ENCODE measurements at regions not wholly inside any gene's neighbourhood (a gene's known extent, or its start where the extent isn't known, plus 50 kb on each side); places are given as distances from the start of the nearest gene placed in this dataset.
A peak's percentile ranks its signal among the peaks of the same experiment; 100 is the strongest.

GRCh38 chr9:118891213-118891612 lies 478.0 kb downstream of the BRINP1 start:
- H3K27ac ChIP-seq (ENCODE audit: low read length): no peak overlapping the region
- no peaks in the 10 kb centered on the region for H3K9me3 ChIP-seq (ENCODE audit: control insufficient read depth, insufficient read depth, low read length)
- TF ChIP-seq, protein P1, sequence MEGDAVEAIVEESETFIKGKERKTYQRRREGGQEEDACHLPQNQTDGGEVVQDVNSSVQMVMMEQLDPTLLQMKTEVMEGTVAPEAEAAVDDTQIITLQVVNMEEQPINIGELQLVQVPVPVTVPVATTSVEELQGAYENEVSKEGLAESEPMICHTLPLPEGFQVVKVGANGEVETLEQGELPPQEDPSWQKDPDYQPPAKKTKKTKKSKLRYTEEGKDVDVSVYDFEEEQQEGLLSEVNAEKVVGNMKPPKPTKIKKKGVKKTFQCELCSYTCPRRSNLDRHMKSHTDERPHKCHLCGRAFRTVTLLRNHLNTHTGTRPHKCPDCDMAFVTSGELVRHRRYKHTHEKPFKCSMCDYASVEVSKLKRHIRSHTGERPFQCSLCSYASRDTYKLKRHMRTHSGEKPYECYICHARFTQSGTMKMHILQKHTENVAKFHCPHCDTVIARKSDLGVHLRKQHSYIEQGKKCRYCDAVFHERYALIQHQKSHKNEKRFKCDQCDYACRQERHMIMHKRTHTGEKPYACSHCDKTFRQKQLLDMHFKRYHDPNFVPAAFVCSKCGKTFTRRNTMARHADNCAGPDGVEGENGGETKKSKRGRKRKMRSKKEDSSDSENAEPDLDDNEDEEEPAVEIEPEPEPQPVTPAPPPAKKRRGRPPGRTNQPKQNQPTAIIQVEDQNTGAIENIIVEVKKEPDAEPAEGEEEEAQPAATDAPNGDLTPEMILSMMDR (IDR thresholded peaks at IDR 0.05): no peak
- DNase-seq (no peak), ATAC-seq (no peak)
- H3K27ac Mint-ChIP-seq: no peak overlapping the region
- 73% methylated on average over 6 of the region's 6 CpGs for WGBS (ENCODE audit: insufficient coverage)
- H3K4me3 ChIP-seq (ENCODE audit: low read length): no peak overlapping the region
- no peaks in the 10 kb centered on the region for H3K4me1 ChIP-seq (ENCODE audit: control insufficient read depth, insufficient read depth, low read length)
- no peaks in the 10 kb centered on the region for H3K4me1 Mint-ChIP-seq
- H3K27me3 Mint-ChIP-seq (ENCODE audit: low read depth in 2 of 2): no peaks in the 10 kb centered on the region
- no peaks in the 10 kb centered on the region for H3K36me3 ChIP-seq (ENCODE audit: control insufficient read depth, insufficient read depth, low read length)
- peaks cover 6 to 13% of the 10 kb centered on the region in 2 donors for H3K9me3 Mint-ChIP-seq
- H3K27me3 ChIP-seq (ENCODE audit: control insufficient read depth, insufficient read depth, low read length): no peaks in the 10 kb centered on the region
- peaks cover 5% of the 10 kb centered on the region for H3K36me3 Mint-ChIP-seq
- intact Hi-C loops (cut with micrococcal nuclease): no loop called here
- H3K4me3 Mint-ChIP-seq: no peak overlapping the region

- ATAC-seq: no peak
- peak overlapping the region; percentile 13 for H3K4me3 Mint-ChIP-seq
- TF ChIP-seq, protein P1 (IDR thresholded peaks at IDR 0.05): no peak
- Histone ChIP-seq H3K4me1 (ENCODE audit: control insufficient read depth, insufficient read depth, low read length) (no peaks in the 10 kb centered on the region), H3K36me3 (ENCODE audit: control insufficient read depth, insufficient read depth, low read length) (no peaks in the 10 kb centered on the region), H3K27me3 (ENCODE audit: control insufficient read depth, insufficient read depth, low read length) (no peaks in the 10 kb centered on the region), H3K9me3 (ENCODE audit: control insufficient read depth, insufficient read depth, low read length) (no peaks in the 10 kb centered on the region), H3K27ac (ENCODE audit: low read length) (no peak overlapping the region), H3K4me3 (ENCODE audit: low read length) (no peak overlapping the region)
- no peaks in the 10 kb centered on the region for H3K27me3 Mint-ChIP-seq (ENCODE audit: low read depth in 2 of 2)
- peaks cover 5% of the 10 kb centered on the region for H3K36me3 Mint-ChIP-seq
- no peak overlapping the region for H3K27ac Mint-ChIP-seq
- H3K9me3 Mint-ChIP-seq: peaks cover 4 to 13% of the 10 kb centered on the region in 2 donors
- intact Hi-C loops (cut with micrococcal nuclease): no loop called here
- no peaks in the 10 kb centered on the region for H3K4me1 Mint-ChIP-seq
- DNase-seq: no peak
- WGBS (ENCODE audit: insufficient coverage): 90% methylated on average over 3 of the region's 4 CpGs
Measured at GRCh38 chr9:118896324-118897000, 472.8 kb downstream of the BRINP1 start.

DNA sequence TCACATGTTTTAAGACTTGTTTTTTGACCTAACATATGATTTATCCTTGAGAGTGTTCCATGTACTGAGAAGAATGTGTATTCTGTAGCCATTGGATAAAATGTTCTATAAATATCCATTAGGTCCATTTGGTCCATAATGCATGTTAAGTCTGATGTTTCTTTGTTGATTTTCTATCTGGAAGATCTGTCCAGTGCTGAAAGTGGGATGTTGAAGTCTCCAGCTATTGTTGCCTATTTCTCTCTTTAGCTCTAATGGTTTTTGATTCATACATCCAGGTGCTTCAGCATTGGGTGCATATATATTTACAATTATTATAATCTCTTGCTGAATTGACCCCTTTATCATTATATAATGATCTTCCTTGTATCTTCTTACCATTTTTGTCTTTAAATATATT lies 451.1 kb downstream of the BRINP1 start:
- H3K9me3 Mint-ChIP-seq: peaks cover 14 to 17% of the 10 kb centered on the region in 2 donors
- H3K4me3 Mint-ChIP-seq: no peak overlapping the region

More for the DNA sequence above, 451.1 kb downstream of the BRINP1 start:
- no peak for ATAC-seq
- intact Hi-C loops (cut with micrococcal nuclease): no loop called here
- Histone ChIP-seq H3K9me3 (ENCODE audit: control insufficient read depth, insufficient read depth, low read length) (peaks cover 12% of the 10 kb centered on the region), H3K27ac (ENCODE audit: low read length) (no peak overlapping the region), H3K4me3 (ENCODE audit: low read length) (no peak overlapping the region), H3K27me3 (ENCODE audit: control insufficient read depth, insufficient read depth, low read length) (no peaks in the 10 kb centered on the region), H3K36me3 (ENCODE audit: control insufficient read depth, insufficient read depth, low read length) (no peaks in the 10 kb centered on the region), H3K4me1 (ENCODE audit: control insufficient read depth, insufficient read depth, low read length) (no peaks in the 10 kb centered on the region)
- H3K4me1 Mint-ChIP-seq: no peaks in the 10 kb centered on the region
- H3K36me3 Mint-ChIP-seq: peaks cover 13% of the 10 kb centered on the region
- no peaks in the 10 kb centered on the region for H3K27me3 Mint-ChIP-seq (ENCODE audit: low read depth in 2 of 2)
- no peak overlapping the region for H3K27ac Mint-ChIP-seq
- TF ChIP-seq, protein P1 (IDR thresholded peaks at IDR 0.05): no peak
- no peak for DNase-seq

Measured in natural killer cell (primary cell).